Ovary (tissue), 3 donors: ENCODE measurements at regions not wholly inside any gene's neighbourhood (a gene's known extent, or its start where the extent isn't known, plus 50 kb on each side); places are given as distances from the start of the nearest gene placed in this dataset.

ENCODE experiments used
- EP300 ChIP-seq: sonication (generic); formaldehyde crosslinking; IDR thresholded peaks from one replicate; pipeline ENCODE4 v1.6.1; 2017; ENCODE audit warnings: antibody characterized with exemption
- TF ChIP-seq, protein P1 (sequence below), 3 donors: fragments of 450-650 bp in 2 of 3; fragments of 200-600 bp in 1 of 3; IDR thresholded peaks; one replicate each; pipeline versions ENCODE4 v1.5.1 to v1.8.0; 2016 to 2022; ENCODE audit warnings: antibody characterized with exemption in 3 of 3, mild to moderate bottlenecking in 1 of 3
- donor health status: DM: no; HTN: no; CAD: no.

DNA sequence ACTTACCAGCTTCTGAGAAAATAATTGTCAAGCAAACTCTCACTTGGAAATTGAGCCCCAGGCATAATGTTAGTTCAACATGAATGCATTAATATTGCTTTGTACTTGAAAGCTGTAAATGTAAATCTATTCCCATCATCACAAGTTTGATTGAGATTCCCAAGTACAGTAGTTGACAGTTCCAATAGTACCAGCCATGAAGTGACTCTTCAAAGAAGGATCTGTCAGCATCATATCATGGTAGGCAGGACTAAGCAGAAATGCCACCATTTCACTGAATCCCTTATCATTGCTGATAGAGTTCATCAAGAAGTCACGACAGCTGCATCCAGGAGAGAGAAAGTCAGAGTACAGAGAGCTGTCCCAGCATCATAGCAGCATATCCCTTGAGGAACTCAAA lies 348.7 kb downstream of the OMA1 start:
- TF ChIP-seq, protein P1, sequence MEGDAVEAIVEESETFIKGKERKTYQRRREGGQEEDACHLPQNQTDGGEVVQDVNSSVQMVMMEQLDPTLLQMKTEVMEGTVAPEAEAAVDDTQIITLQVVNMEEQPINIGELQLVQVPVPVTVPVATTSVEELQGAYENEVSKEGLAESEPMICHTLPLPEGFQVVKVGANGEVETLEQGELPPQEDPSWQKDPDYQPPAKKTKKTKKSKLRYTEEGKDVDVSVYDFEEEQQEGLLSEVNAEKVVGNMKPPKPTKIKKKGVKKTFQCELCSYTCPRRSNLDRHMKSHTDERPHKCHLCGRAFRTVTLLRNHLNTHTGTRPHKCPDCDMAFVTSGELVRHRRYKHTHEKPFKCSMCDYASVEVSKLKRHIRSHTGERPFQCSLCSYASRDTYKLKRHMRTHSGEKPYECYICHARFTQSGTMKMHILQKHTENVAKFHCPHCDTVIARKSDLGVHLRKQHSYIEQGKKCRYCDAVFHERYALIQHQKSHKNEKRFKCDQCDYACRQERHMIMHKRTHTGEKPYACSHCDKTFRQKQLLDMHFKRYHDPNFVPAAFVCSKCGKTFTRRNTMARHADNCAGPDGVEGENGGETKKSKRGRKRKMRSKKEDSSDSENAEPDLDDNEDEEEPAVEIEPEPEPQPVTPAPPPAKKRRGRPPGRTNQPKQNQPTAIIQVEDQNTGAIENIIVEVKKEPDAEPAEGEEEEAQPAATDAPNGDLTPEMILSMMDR (IDR thresholded peaks at IDR 0.05): no peak
- no peak for TF ChIP-seq EP300
